Gastrocnemius medialis (tissue), 4 donors: ENCODE measurements at regions not wholly inside any gene's neighbourhood (a gene's known extent, or its start where the extent isn't known, plus 50 kb on each side); places are given as distances from the start of the nearest gene placed in this dataset.

Experiments used
- CTCF ChIP-seq, 5 experiments: fragments of 450-650 bp in 3 of 5; fragments of 200-600 bp in 2 of 5; sonication (generic) in 2 of 5; IDR thresholded peaks in 4 of 5; conservative IDR thresholded peaks in 1 of 5; 1 replicate in 4 of 5; 2 replicates in 1 of 5; pipeline ENCODE4 v1.5.1; 2016 to 2019; ENCODE audit warnings: antibody characterized with exemption in 5 of 5, mild to moderate bottlenecking in 3 of 5, moderate library complexity in 3 of 5
- POLR2A ChIP-seq, 2 donors: fragments of 450-650 bp; IDR thresholded peaks; one replicate each; pipeline ENCODE4 v1.6.1; 2017; ENCODE audit warnings: antibody characterized with exemption in 2 of 2, mild to moderate bottlenecking in 2 of 2, moderate library complexity in 2 of 2

GRCh38 chr7:131867461-131867860 lies 311.0 kb upstream of the PODXL start:
- TF ChIP-seq CTCF (IDR thresholded peaks at IDR 0.05 in 4 of 5, conservative IDR thresholded peaks at IDR 0.05 in 1 of 5) (no peak), POLR2A (IDR thresholded peaks at IDR 0.05) (no peak)
